ENCODE measurements at regions not wholly inside any gene's neighbourhood (a gene's known extent, or its start where the extent isn't known, plus 50 kb on each side); places are given as distances from the start of the nearest gene placed in this dataset.

GRCh38 chr5:64077589-64077988, 88.1 kb upstream of the RNF180 start:
- Histone ChIP-seq H3K36me3 (ENCODE audit: control insufficient read depth in 2 of 4, insufficient read depth in 4 of 4, low read length in 3 of 4) (no peaks in the 10 kb centered on the region), H4K5ac (ENCODE audit: insufficient read length, low read depth, low read length) (no peak overlapping the region), H3K9me3 (ENCODE audit: insufficient read depth in 2 of 2, low read depth in 1 of 2, low read length in 1 of 2) (no peaks in the 10 kb centered on the region), H2BK15ac (ENCODE audit: low read length) (no peak overlapping the region), H4K91ac (replicated peaks; ENCODE audit: insufficient read length, low read length) (no peak overlapping the region), H2BK20ac (ENCODE audit: low read length) (no peak overlapping the region), H2BK12ac (ENCODE audit: low read depth, low read length) (no peak overlapping the region), H2BK120ac (replicated peaks; ENCODE audit: low read depth, low read length) (no peak overlapping the region), H2BK5ac (ENCODE audit: low read depth, low read length) (no peak overlapping the region), H3K4me3 (ENCODE audit: extremely low read depth in 1 of 4, insufficient read depth in 2 of 4, low read depth in 3 of 4, low read length in 4 of 4) (no peak overlapping the region), H3K79me2 (ENCODE audit: control insufficient read depth in 1 of 2, insufficient read depth in 2 of 2, low read length in 2 of 2) (no peaks in the 10 kb centered on the region), H3K4me1 (replicated peaks in 1 of 4; ENCODE audit: control insufficient read depth in 3 of 4, insufficient read depth in 4 of 4, low read length in 3 of 4) (no peaks in the 10 kb centered on the region), H3K18ac (ENCODE audit: extremely low read depth, low read length) (no peak overlapping the region), H3K27me3 (replicated peaks in 1 of 4; ENCODE audit: control insufficient read depth in 3 of 4, extremely low read depth in 1 of 4, insufficient read depth in 3 of 4, low read length in 3 of 4) (no peaks in the 10 kb centered on the region), H2AK5ac (ENCODE audit: low read depth, low read length) (no peak overlapping the region), H3K23ac (ENCODE audit: insufficient read length) (no peak overlapping the region), H3K9ac (replicated peaks in 1 of 4; ENCODE audit: extremely low read depth in 1 of 4, low read depth in 3 of 4, low read length in 3 of 4) (no peak overlapping the region), H3K56ac (replicated peaks; ENCODE audit: insufficient read length, low read depth, low read length) (no peak overlapping the region), H2AFZ (ENCODE audit: low read length) (no peak overlapping the region; the same call in 1 of the 2 replicates), H3K4ac (replicated peaks; ENCODE audit: insufficient read length, low read depth, low read length) (no peak overlapping the region), H3K4me2 (ENCODE audit: insufficient read depth in 1 of 2, low read depth in 2 of 2, low read length in 2 of 2) (no peak overlapping the region), H4K20me1 (replicated peaks in 1 of 2; ENCODE audit: control insufficient read depth in 1 of 2, insufficient read depth in 2 of 2, low read length in 2 of 2) (no peaks in the 10 kb centered on the region), H3K27ac (ENCODE audit: low read depth, low read length) (no peak overlapping the region), H3K79me1 (ENCODE audit: low read depth, low read length) (no peaks in the 10 kb centered on the region), H3K14ac (ENCODE audit: insufficient read length) (no peak overlapping the region), H4K8ac (ENCODE audit: extremely low read depth, insufficient read depth, low read length) (no peak overlapping the region), H3K23me2 (ENCODE audit: low read depth, low read length) (no peaks in the 10 kb centered on the region)
- DNase-seq (ENCODE audit: low read depth in 1 of 2, low spot score in 2 of 2) (no peak), FAIRE-seq (no peak)
- ChIA-PET POLR2A (ENCODE audit: partially characterized antibody) (no interaction called here), CTCF (ENCODE audit: partially characterized antibody) (interaction anchor here (0.7 to 1.4 kb wide), 2 partner anchors 90 to 518 kb away, joined by 3 to 4 read pairs; no protein-coding TSS in a partner anchor)
- no peak for TF ChIP-seq EP300 (IDR thresholded peaks at IDR 0.05; ENCODE audit: borderline replicate concordance in 1 of 2, low read depth in 2 of 2, low read length in 2 of 2)
- no peak for TF ChIP-seq TBP (IDR thresholded peaks at IDR 0.05; ENCODE audit: low read depth, low read length)
- TF ChIP-seq SUZ12 (IDR thresholded peaks at IDR 0.05; ENCODE audit: low read length): no peak
- WGBS, 2 experiments (ENCODE audit: extremely low coverage in 1 of 2, insufficient coverage in 1 of 2, insufficient read length in 1 of 2, insufficient replicate concordance in 2 of 2, low coverage in 1 of 2, low lambda C conversion rate in 2 of 2, missing lambda C conversion rate in 1 of 2): 89% methylated on average over 8 of the region's 8 CpGs; no CpG with 5 or more reads in 1 of the 2 experiments
